SJSA1 (cell line): ENCODE measurements at regions not wholly inside any gene's neighbourhood (a gene's known extent, or its start where the extent isn't known, plus 50 kb on each side); places are given as distances from the start of the nearest gene placed in this dataset.

Experiments used
- DNase-seq, 2 experiments: peaks; one replicate each; pipeline ENCODE4 v3.0.0-alpha.2; 2015 to 2020; ENCODE audit warnings: low spot score in 2 of 2, low read depth in 1 of 2
- H3K27ac ChIP-seq: fragments of 250-450 bp; sonication (Bioruptor Pico); 2 replicates; pipeline ENCODE4 v1.5.1; 2020; ENCODE audit warnings: mild to moderate bottlenecking, moderate library complexity
- H3K27me3 ChIP-seq: fragments of 250-450 bp; sonication (Bioruptor Pico); replicated peaks from 2 replicates; pipeline ENCODE4 v1.5.1; 2020; ENCODE audit warnings: mild to moderate bottlenecking, moderate library complexity
- H3K36me3 ChIP-seq: fragments of 250-450 bp; sonication (Bioruptor Pico); 2 replicates; pipeline ENCODE4 v1.5.1; 2020; ENCODE audit warnings: mild to moderate bottlenecking
- H3K4me1 ChIP-seq: fragments of 250-450 bp; sonication (Bioruptor Pico); replicated peaks from 2 replicates; pipeline ENCODE4 v1.6.1; 2021; ENCODE audit warnings: mild to moderate bottlenecking
- H3K4me3 ChIP-seq: fragments of 250-450 bp; sonication (Bioruptor Pico); 2 replicates; pipeline ENCODE4 v1.5.1; 2020; ENCODE audit warnings: mild to moderate bottlenecking
- H3K9me3 ChIP-seq: fragments of 250-450 bp; sonication (Bioruptor Pico); replicated peaks from 2 replicates; pipeline ENCODE4 v1.5.1; 2020; ENCODE audit warnings: mild to moderate bottlenecking

GRCh38 chr14:47993883-47994282, 318.5 kb upstream of the MDGA2 start:
- Histone ChIP-seq H3K9me3 (no peaks in the 10 kb centered on the region), H3K27ac (no peak overlapping the region), H3K27me3 (no peaks in the 10 kb centered on the region), H3K36me3 (no peaks in the 10 kb centered on the region), H3K4me3 (no peak overlapping the region), H3K4me1 (no peaks in the 10 kb centered on the region)
- no peak for DNase-seq

GRCh38 chr14:47988175-47988574, 312.8 kb upstream of the MDGA2 start:
- no peaks in the 10 kb centered on the region for H3K27me3 ChIP-seq
- H3K36me3 ChIP-seq: no peaks in the 10 kb centered on the region
- no peak overlapping the region for H3K4me3 ChIP-seq
- no peaks in the 10 kb centered on the region for H3K4me1 ChIP-seq
- H3K27ac ChIP-seq: no peak overlapping the region
- DNase-seq: no peak
- no peaks in the 10 kb centered on the region for H3K9me3 ChIP-seq

- DNase-seq: no peak
- H3K4me3 ChIP-seq: no peak overlapping the region
- no peaks in the 10 kb centered on the region for H3K36me3 ChIP-seq
- no peak overlapping the region for H3K27ac ChIP-seq
- no peaks in the 10 kb centered on the region for H3K27me3 ChIP-seq
- H3K9me3 ChIP-seq: no peaks in the 10 kb centered on the region
- no peaks in the 10 kb centered on the region for H3K4me1 ChIP-seq
Measured at GRCh38 chr14:47978871-47979270, 303.5 kb upstream of the MDGA2 start.

GRCh38 chr14:47976139-47976538, 300.7 kb upstream of the MDGA2 start:
- no peak overlapping the region for H3K27ac ChIP-seq
- no peaks in the 10 kb centered on the region for H3K9me3 ChIP-seq
- H3K36me3 ChIP-seq: no peaks in the 10 kb centered on the region
- no peaks in the 10 kb centered on the region for H3K4me1 ChIP-seq
- no peaks in the 10 kb centered on the region for H3K27me3 ChIP-seq
- H3K4me3 ChIP-seq: no peak overlapping the region
- DNase-seq: no peak

GRCh38 chr14:47966076-47966810, 290.8 kb upstream of the MDGA2 start:
- Histone ChIP-seq H3K4me3 (no peak overlapping the region), H3K27ac (no peak overlapping the region), H3K9me3 (no peaks in the 10 kb centered on the region), H3K27me3 (no peaks in the 10 kb centered on the region), H3K4me1 (no peaks in the 10 kb centered on the region), H3K36me3 (no peaks in the 10 kb centered on the region)
- no peak for DNase-seq

- Histone ChIP-seq H3K4me1 (no peaks in the 10 kb centered on the region), H3K27ac (no peak overlapping the region), H3K36me3 (no peaks in the 10 kb centered on the region), H3K27me3 (no peaks in the 10 kb centered on the region), H3K9me3 (no peaks in the 10 kb centered on the region), H3K4me3 (no peak overlapping the region)
- no peak for DNase-seq
Measured at GRCh38 chr14:47961634-47962033, 286.2 kb upstream of the MDGA2 start.

- H3K9me3 ChIP-seq: no peaks in the 10 kb centered on the region
- no peaks in the 10 kb centered on the region for H3K36me3 ChIP-seq
- no peak overlapping the region for H3K4me3 ChIP-seq
- no peak overlapping the region for H3K27ac ChIP-seq
- no peaks in the 10 kb centered on the region for H3K27me3 ChIP-seq
- no peak for DNase-seq
- no peaks in the 10 kb centered on the region for H3K4me1 ChIP-seq
Measured at GRCh38 chr14:47959740-47960139, 284.3 kb upstream of the MDGA2 start.

GRCh38 chr14:47949006-47949405, 273.6 kb upstream of the MDGA2 start:
- no peak for DNase-seq
- Histone ChIP-seq H3K36me3 (no peaks in the 10 kb centered on the region), H3K27ac (no peak overlapping the region)

GRCh38 chr14:47935332-47935731, 259.9 kb upstream of the MDGA2 start:
- Histone ChIP-seq H3K27ac (no peak overlapping the region), H3K9me3 (no peaks in the 10 kb centered on the region), H3K4me1 (no peaks in the 10 kb centered on the region), H3K4me3 (no peak overlapping the region), H3K27me3 (no peaks in the 10 kb centered on the region), H3K36me3 (no peaks in the 10 kb centered on the region)
- no peak for DNase-seq

More at GRCh38 chr14:47949006-47949405, 273.6 kb upstream of the MDGA2 start:
- H3K4me1 ChIP-seq: no peaks in the 10 kb centered on the region
- H3K9me3 ChIP-seq: no peaks in the 10 kb centered on the region
- H3K27me3 ChIP-seq: no peaks in the 10 kb centered on the region
- H3K4me3 ChIP-seq: no peak overlapping the region

GRCh38 chr14:47929334-47929733, 253.9 kb upstream of the MDGA2 start:
- no peak for DNase-seq
- H3K4me1 ChIP-seq: no peaks in the 10 kb centered on the region
- no peaks in the 10 kb centered on the region for H3K9me3 ChIP-seq
- H3K36me3 ChIP-seq: no peaks in the 10 kb centered on the region
- no peak overlapping the region for H3K4me3 ChIP-seq
- no peak overlapping the region for H3K27ac ChIP-seq
- no peaks in the 10 kb centered on the region for H3K27me3 ChIP-seq

- no peak for DNase-seq
- Histone ChIP-seq H3K4me1 (no peaks in the 10 kb centered on the region), H3K9me3 (no peaks in the 10 kb centered on the region), H3K36me3 (no peaks in the 10 kb centered on the region), H3K27me3 (no peaks in the 10 kb centered on the region), H3K27ac (no peak overlapping the region), H3K4me3 (no peak overlapping the region)
Measured at GRCh38 chr14:47921133-47921532, 245.7 kb upstream of the MDGA2 start.

- Histone ChIP-seq H3K9me3 (no peaks in the 10 kb centered on the region), H3K36me3 (no peaks in the 10 kb centered on the region), H3K27me3 (no peaks in the 10 kb centered on the region), H3K4me3 (no peak overlapping the region), H3K27ac (no peak overlapping the region), H3K4me1 (no peaks in the 10 kb centered on the region)
- no peak for DNase-seq
Measured at GRCh38 chr14:47919997-47920396, 244.6 kb upstream of the MDGA2 start.

GRCh38 chr14:47919334-47919846, 244.0 kb upstream of the MDGA2 start:
- H3K36me3 ChIP-seq: no peaks in the 10 kb centered on the region
- H3K4me1 ChIP-seq: no peaks in the 10 kb centered on the region
- no peaks in the 10 kb centered on the region for H3K27me3 ChIP-seq
- H3K27ac ChIP-seq: no peak overlapping the region
- no peaks in the 10 kb centered on the region for H3K9me3 ChIP-seq
- H3K4me3 ChIP-seq: no peak overlapping the region
- DNase-seq: no peak

- DNase-seq: no peak
- H3K27ac ChIP-seq: no peak overlapping the region
- no peaks in the 10 kb centered on the region for H3K27me3 ChIP-seq
- no peak overlapping the region for H3K4me3 ChIP-seq
- no peaks in the 10 kb centered on the region for H3K4me1 ChIP-seq
- no peaks in the 10 kb centered on the region for H3K36me3 ChIP-seq
- H3K9me3 ChIP-seq: no peaks in the 10 kb centered on the region
Measured at GRCh38 chr14:47917344-47917954, 242.0 kb upstream of the MDGA2 start.
